GM12874 (cell line): ENCODE measurements at regions not wholly inside any gene's neighbourhood (a gene's known extent, or its start where the extent isn't known, plus 50 kb on each side); places are given as distances from the start of the nearest gene placed in this dataset.

ENCODE experiments used
- TF ChIP-seq, protein P1 (sequence below): IDR thresholded peaks from 2 replicates; pipeline ENCODE4 v1.5.1; 2011; ENCODE audit warnings: low read depth, mild to moderate bottlenecking, control low read depth, low read length, moderate library complexity; ENCODE audit not compliant: insufficient read depth

DNA sequence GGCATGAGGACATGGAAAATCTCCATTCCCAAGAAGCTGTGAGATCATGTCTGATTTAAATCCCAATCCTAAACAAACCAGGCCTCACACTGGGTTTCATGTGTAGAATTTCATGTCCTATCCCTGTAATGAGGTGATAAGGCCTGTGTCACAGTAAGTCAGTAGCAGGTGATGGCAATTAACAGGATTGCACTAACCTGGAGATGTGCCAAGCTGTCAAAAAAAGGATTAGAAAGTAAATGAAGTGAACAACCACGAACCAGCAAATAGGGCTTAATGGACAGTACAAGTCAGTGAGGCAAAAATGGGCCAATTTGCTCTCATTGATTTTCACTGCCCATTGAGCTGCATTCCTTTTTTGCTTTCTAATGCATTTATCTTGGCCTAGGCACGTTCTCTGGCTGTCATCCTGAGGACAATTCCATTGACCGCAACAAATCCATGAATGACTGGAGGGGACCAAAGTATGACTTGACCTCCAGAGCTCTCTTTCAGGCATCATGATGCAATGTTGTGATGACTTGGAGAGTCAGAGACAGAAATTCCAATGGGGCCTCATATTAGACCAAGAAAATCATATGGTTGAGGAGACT lies 673.6 kb upstream of the ADGRL2 start:
- TF ChIP-seq, protein P1, sequence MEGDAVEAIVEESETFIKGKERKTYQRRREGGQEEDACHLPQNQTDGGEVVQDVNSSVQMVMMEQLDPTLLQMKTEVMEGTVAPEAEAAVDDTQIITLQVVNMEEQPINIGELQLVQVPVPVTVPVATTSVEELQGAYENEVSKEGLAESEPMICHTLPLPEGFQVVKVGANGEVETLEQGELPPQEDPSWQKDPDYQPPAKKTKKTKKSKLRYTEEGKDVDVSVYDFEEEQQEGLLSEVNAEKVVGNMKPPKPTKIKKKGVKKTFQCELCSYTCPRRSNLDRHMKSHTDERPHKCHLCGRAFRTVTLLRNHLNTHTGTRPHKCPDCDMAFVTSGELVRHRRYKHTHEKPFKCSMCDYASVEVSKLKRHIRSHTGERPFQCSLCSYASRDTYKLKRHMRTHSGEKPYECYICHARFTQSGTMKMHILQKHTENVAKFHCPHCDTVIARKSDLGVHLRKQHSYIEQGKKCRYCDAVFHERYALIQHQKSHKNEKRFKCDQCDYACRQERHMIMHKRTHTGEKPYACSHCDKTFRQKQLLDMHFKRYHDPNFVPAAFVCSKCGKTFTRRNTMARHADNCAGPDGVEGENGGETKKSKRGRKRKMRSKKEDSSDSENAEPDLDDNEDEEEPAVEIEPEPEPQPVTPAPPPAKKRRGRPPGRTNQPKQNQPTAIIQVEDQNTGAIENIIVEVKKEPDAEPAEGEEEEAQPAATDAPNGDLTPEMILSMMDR, result no peak

DNA sequence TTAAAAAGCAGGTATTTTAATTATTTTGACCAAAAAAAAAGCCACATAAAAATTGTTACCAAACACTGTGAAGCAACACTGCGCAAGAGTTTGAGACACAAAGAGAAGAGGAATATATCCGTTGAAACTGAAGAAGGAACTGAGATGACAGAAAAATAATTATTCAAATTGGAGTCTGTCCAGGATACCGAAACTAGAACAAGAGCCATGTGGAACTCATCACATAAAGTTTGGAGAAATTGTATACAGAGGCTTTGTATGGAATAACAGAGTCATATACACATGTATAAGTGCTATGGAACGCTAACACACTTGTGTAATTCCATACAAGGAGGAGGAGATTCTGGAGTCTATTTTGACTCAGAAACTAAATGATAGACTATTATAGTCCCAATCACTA lies 675.1 kb upstream of the ADGRL2 start:
- TF ChIP-seq, protein P1, result no peak

DNA sequence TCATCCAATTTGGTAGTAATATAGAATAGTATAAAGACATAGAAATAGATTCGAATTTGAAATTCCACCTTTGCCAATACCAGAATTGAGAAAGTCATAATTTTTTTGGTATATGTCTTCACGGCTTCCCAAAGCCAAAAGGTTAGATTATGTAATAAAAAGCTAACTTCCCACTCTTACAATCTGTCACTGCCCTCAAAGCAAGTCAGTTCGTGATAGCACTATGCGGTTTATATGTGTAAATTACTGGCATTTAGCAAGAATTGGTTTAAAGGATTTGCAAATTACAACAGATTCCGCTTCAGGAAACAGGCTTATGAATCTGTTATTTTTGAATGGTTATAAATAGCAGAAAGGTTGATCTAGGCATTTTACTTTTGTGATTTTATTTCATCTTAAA lies 679.4 kb upstream of the ADGRL2 start:
- TF ChIP-seq, protein P1, result no peak

DNA sequence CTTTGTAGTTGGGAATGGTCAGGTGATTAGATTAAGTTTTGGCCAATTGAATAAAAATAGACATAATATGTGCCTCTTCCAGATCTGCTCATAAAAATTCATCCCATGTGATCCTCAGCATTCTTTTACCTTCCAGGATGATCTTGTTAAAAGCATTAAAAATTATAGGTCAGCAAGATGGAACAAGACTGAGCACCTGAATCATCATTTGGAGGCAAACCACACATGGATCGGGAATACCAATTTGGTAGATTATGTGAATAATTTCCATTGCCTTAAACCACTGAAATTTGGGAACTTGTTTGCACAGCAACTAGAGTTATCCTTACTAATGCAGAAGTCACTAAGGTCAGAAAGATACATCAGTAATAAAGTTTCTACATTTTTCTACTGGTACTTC lies 681.4 kb upstream of the ADGRL2 start:
- TF ChIP-seq, protein P1, result no peak

DNA sequence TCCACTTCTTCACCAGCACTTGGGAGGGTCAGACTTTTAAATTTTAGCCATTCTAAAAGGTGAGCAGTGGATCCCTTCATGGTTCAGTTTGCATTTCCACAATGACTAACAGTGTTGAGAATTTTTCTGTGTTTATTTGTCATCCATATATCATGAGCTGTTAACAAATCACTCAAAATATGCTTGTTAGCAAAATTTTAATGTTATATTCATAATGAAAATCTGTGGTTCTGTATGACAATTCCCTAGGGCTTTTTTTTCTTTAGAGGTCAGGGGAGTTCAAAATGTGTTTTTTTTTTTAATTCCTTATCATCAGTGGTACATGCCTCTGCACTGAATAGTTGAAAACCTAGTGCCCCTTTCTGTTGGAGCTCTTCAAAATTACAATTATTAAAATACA lies 682.2 kb upstream of the ADGRL2 start:
- TF ChIP-seq, protein P1, result no peak

DNA sequence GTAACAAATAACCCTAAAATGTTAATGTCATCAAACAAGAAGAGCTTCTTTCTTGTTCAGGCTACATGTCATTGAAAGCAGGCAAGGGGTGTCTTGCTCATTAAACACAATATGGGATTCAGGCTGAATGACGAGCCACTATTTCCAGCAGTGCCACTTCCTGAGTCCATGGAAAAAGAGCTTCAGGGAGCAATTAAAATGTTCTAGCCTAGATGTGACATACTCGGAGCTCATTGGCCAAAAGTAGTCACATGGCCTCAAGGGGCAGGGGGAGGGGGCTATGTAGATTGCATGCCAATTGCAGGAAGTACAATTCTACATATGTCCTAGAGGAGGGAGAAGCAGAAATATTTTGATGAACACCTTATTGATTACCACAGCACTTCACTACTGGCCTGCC lies 685.3 kb upstream of the ADGRL2 start:
- TF ChIP-seq, protein P1, result no peak

DNA sequence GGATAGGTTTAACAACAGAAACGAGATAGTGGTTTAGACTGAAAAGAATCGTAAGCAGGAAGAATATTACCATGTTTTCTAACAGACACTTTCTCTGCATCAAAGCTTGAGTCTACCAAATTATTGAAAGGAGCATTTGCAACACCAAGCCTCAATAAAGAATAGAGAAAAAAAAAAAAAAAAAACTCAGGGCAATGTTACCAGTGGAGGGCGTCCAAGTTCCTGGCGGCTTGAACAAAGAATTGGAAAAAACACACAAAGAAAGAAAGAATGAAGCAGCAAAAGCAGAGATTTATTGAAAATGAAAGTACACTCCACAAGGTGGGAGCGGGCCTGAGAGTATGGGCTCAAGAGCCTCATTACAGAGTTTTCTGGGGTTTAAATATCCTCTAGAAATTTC lies 686.5 kb upstream of the ADGRL2 start:
- TF ChIP-seq, protein P1, result no peak

DNA sequence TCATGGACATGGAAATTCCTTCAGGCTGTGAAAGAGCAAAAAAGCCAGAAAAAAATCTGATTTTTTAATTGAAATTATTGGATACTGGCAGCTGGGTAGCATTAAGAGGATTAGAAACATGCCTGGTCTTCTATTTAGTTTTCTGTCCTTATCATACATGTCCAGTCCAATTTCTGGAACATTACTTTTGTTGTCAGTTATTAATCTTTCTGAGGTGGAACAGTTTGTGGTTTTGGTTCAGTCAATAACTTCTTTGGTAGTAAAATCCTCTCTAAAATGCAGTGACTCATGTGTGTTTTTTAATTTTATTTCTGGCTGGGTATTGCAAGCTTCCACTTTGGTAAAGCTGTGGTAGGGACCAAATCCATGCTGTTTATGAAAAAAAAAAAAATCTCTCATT lies 687.0 kb upstream of the ADGRL2 start:
- TF ChIP-seq, protein P1, result no peak
